ENCODE measurements at regions not wholly inside any gene's neighbourhood (a gene's known extent, or its start where the extent isn't known, plus 50 kb on each side); places are given as distances from the start of the nearest gene placed in this dataset.

- H3K4me3 ChIP-seq (ENCODE audit: low read depth, low read length) = no peak overlapping the region
- TF ChIP-seq, protein P1, sequence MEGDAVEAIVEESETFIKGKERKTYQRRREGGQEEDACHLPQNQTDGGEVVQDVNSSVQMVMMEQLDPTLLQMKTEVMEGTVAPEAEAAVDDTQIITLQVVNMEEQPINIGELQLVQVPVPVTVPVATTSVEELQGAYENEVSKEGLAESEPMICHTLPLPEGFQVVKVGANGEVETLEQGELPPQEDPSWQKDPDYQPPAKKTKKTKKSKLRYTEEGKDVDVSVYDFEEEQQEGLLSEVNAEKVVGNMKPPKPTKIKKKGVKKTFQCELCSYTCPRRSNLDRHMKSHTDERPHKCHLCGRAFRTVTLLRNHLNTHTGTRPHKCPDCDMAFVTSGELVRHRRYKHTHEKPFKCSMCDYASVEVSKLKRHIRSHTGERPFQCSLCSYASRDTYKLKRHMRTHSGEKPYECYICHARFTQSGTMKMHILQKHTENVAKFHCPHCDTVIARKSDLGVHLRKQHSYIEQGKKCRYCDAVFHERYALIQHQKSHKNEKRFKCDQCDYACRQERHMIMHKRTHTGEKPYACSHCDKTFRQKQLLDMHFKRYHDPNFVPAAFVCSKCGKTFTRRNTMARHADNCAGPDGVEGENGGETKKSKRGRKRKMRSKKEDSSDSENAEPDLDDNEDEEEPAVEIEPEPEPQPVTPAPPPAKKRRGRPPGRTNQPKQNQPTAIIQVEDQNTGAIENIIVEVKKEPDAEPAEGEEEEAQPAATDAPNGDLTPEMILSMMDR (IDR thresholded peaks at IDR 0.05; ENCODE audit: insufficient read depth, low read depth, low read length) = no peak
- no peak for DNase-seq (ENCODE audit: low read depth)
Observed at GRCh38 chr4:45883421-45883820, 240.4 kb downstream of the GABRG1 start.

DNA sequence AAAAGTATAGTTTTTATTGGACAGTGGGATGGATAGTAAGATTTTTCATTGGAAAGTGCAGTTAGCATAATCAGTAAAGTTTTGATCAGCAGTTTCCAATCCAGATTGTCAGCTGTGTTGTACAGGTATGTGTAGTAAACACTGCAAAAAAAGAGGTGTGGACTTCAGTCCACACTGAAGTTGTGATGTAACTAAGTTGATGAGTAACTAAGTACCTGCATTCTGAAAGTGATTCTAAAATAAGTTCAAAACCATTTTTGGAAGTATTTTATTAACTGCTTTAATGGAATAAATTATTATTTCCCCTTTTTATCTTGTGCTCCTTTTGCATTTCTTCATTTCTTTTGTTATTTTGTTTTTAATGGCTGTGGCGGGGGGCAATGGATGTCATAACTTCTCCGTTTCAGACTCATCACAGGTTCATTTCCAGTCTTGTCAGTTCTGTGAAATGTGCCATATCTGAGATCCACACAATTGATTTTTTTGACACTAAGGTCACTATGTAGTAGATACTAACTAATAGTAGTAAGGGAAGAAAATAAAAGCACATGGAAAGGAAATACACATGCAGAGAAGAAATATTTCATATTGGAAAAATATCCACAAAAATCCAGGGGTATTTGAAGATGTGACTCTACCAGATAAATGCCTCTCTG, 247.5 kb downstream of the GABRG1 start:
- TF ChIP-seq, protein P1 (IDR thresholded peaks at IDR 0.05; ENCODE audit: insufficient read depth, low read depth, low read length) = no peak
- DNase-seq (ENCODE audit: low read depth) = no peak
- H3K4me3 ChIP-seq (ENCODE audit: low read depth, low read length) = no peak overlapping the region

GRCh38 chr4:45869184-45869583, 254.7 kb downstream of the GABRG1 start:
- TF ChIP-seq, protein P1 (IDR thresholded peaks at IDR 0.05; ENCODE audit: insufficient read depth, low read depth, low read length) = no peak
- no peak for DNase-seq (ENCODE audit: low read depth)
- H3K4me3 ChIP-seq (ENCODE audit: low read depth, low read length) = no peak overlapping the region

DNA sequence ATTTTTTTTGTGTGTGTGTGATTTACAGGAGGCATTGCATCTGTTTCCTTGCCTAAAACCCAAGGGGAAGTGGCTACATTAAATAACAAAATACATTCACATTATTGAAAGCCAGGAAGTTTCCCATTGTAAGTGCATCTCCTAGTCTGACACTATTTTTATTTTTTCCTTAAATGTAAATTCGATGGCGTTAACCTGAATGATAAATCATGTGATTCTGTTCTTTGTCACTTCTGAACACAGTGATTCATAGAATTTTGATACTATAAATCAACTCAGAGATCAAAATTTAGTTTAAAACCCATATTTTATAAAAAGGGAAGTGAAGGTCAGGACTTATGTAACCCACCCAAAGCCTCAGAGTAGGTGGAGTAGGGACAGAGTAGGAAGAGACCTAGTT, 258.1 kb downstream of the GABRG1 start:
- no peak for DNase-seq (ENCODE audit: low read depth)
- H3K4me3 ChIP-seq (ENCODE audit: low read depth, low read length) = no peak overlapping the region
- TF ChIP-seq, protein P1 (IDR thresholded peaks at IDR 0.05; ENCODE audit: insufficient read depth, low read depth, low read length) = no peak

- H3K4me3 ChIP-seq (ENCODE audit: low read depth, low read length) = no peak overlapping the region
- TF ChIP-seq, protein P1 (IDR thresholded peaks at IDR 0.05; ENCODE audit: insufficient read depth, low read depth, low read length) = no peak
- DNase-seq (ENCODE audit: low read depth) = no peak
Observed at GRCh38 chr4:45855857-45856256, 268.0 kb downstream of the GABRG1 start.

DNA sequence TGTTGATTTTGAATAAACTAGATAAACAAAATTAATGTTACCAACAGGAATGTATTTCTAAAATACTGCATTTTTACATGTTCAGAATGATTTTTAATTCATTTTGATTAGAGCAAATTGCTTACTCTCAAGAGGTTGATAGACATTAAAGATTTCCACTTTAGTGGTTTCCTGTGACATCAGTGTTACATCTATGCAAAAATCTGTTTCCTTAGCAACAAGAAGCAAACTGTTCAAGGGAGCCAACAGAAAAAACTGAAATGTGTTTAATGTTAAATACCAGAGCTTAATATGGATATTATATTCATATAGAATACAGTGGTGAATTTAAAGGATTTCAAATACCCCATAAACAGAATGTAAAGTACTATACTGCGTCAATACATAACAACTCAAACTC, 277.8 kb downstream of the GABRG1 start:
- TF ChIP-seq, protein P1 (IDR thresholded peaks at IDR 0.05; ENCODE audit: insufficient read depth, low read depth, low read length) = no peak
- no peak for DNase-seq (ENCODE audit: low read depth)
- no peak overlapping the region for H3K4me3 ChIP-seq (ENCODE audit: low read depth, low read length)

GRCh38 chr4:45841791-45842190, 282.1 kb downstream of the GABRG1 start:
- DNase-seq (ENCODE audit: low read depth) = no peak
- no peak overlapping the region for H3K4me3 ChIP-seq (ENCODE audit: low read depth, low read length)
- TF ChIP-seq, protein P1 (IDR thresholded peaks at IDR 0.05; ENCODE audit: insufficient read depth, low read depth, low read length) = no peak

All from fibroblast of villous mesenchyme (primary cell).